Sigmoid colon (tissue), 6 donors: ENCODE measurements at regions not wholly inside any gene's neighbourhood (a gene's known extent, or its start where the extent isn't known, plus 50 kb on each side); places are given as distances from the start of the nearest gene placed in this dataset.

ENCODE experiments used
- DNase-seq: peaks from one replicate; pipeline ENCODE4 v3.0.0-alpha.2; 2019
- H3K27ac ChIP-seq, 4 donors: fragments of 200-600 bp; sonication (generic); one replicate each; pipeline ENCODE4 v1.5.1; 2016 to 2019; ENCODE audit warnings: mild to moderate bottlenecking in 1 of 4
- H3K27me3 ChIP-seq, 3 donors: fragments of 200-600 bp; sonication (generic); one replicate each; pipeline ENCODE4 v1.5.1; 2019; ENCODE audit warnings: mild to moderate bottlenecking in 1 of 3
- H3K36me3 ChIP-seq, 4 donors: fragments of 200-600 bp; sonication (generic); one replicate each; pipeline ENCODE4 v1.5.1; 2016 to 2019
- H3K4me1 ChIP-seq, 4 donors: fragments of 200-600 bp; sonication (generic); one replicate each; pipeline ENCODE4 v1.5.1; 2017 to 2019
- H3K4me3 ChIP-seq, 4 donors: fragments of 200-600 bp; sonication (generic); one replicate each; pipeline ENCODE4 v1.5.1; 2017 to 2019; ENCODE audit warnings: mild to moderate bottlenecking in 2 of 4, moderate library complexity in 1 of 4
- H3K9me3 ChIP-seq, 4 donors: fragments of 200-600 bp in 3 of 4; sonication (generic) in 3 of 4; one replicate each; pipeline versions ENCODE4 v1.5.1 to v1.6.1; 2013 to 2019
- EP300 ChIP-seq, 4 donors: sonication (generic); formaldehyde crosslinking; IDR thresholded peaks; one replicate each; pipeline ENCODE4 v1.6.1; 2017; ENCODE audit warnings: antibody characterized with exemption in 4 of 4
- POLR2A ChIP-seq, 2 donors: fragments of 450-650 bp; IDR thresholded peaks; one replicate each; pipeline ENCODE4 v1.6.1; 2016; ENCODE audit warnings: antibody characterized with exemption in 2 of 2, mild to moderate bottlenecking in 2 of 2, moderate library complexity in 2 of 2
- POLR2AphosphoS5 ChIP-seq, 4 donors: sonication (generic); formaldehyde crosslinking; IDR thresholded peaks; one replicate each; pipeline ENCODE4 v1.6.1; 2017; ENCODE audit warnings: antibody characterized with exemption in 4 of 4
- WGBS, 2 donors: extraction: QIAGEN DNeasy Blood & Tissue Kit; methylation state at CpG; one replicate each; pipeline ENCODE4 v1.1.7; 2013; 5-methylcytosine and 5-hydroxymethylcytosine counted together
- intact Hi-C: fragments of 100-400 bp; cut with DNase I; formaldehyde crosslinking; loops from one replicate; pipeline ENCODE4 v1.15.1; 2023
- TF ChIP-seq, protein P1 (sequence below), 4 experiments: fragments of 450-650 bp in 3 of 4; fragments of 200-600 bp in 1 of 4; IDR thresholded peaks; one replicate each; pipeline ENCODE4 v1.5.1; 2016 to 2019; ENCODE audit warnings: antibody characterized with exemption in 4 of 4, mild to moderate bottlenecking in 3 of 4, moderate library complexity in 2 of 4
- donor health status: healthy with polysubstance abuse.
- donor health status: healthy.

DNA sequence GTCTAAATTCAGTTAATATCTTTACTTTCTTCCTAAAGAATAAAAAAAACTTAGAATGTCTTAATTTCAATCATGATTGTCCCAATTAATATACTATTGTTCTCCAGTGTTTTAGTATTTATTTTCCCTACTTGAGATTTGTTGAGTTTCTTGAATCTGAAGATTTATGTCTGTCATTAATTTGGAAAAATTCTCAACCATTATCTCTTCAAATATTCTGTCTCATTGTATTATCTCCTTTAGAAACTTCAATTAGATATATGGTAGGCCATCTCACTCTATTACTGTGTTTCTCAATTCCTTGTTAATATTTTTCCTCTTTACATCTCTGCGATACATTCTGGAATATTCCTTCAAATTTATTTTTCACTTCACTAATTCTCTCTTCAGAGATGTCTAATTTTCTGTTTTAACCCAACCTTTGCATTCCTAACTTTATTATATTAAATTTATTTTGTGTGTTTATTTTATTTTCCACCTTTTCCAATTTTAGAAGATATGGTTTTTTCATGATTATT is 268.6 kb downstream of the QKI start:
- no peak overlapping the region for H3K4me3 ChIP-seq
- WGBS, 2 donors = 97 to 99% methylated on average over 1 of the region's 1 CpG
- no peaks in the 10 kb centered on the region for H3K4me1 ChIP-seq
- no peak overlapping the region for H3K27ac ChIP-seq
- no peaks in the 10 kb centered on the region for H3K27me3 ChIP-seq
- no peaks in the 10 kb centered on the region for H3K36me3 ChIP-seq
- intact Hi-C loops = no loop called here
- no peaks in the 10 kb centered on the region for H3K9me3 ChIP-seq
- TF ChIP-seq POLR2A (IDR thresholded peaks at IDR 0.05) (no peak), POLR2AphosphoS5 (IDR thresholded peaks at IDR 0.05) (no peak), EP300 (IDR thresholded peaks at IDR 0.05) (no peak)
- TF ChIP-seq, protein P1, sequence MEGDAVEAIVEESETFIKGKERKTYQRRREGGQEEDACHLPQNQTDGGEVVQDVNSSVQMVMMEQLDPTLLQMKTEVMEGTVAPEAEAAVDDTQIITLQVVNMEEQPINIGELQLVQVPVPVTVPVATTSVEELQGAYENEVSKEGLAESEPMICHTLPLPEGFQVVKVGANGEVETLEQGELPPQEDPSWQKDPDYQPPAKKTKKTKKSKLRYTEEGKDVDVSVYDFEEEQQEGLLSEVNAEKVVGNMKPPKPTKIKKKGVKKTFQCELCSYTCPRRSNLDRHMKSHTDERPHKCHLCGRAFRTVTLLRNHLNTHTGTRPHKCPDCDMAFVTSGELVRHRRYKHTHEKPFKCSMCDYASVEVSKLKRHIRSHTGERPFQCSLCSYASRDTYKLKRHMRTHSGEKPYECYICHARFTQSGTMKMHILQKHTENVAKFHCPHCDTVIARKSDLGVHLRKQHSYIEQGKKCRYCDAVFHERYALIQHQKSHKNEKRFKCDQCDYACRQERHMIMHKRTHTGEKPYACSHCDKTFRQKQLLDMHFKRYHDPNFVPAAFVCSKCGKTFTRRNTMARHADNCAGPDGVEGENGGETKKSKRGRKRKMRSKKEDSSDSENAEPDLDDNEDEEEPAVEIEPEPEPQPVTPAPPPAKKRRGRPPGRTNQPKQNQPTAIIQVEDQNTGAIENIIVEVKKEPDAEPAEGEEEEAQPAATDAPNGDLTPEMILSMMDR (IDR thresholded peaks at IDR 0.05) = no peak
- no peak for DNase-seq

DNA sequence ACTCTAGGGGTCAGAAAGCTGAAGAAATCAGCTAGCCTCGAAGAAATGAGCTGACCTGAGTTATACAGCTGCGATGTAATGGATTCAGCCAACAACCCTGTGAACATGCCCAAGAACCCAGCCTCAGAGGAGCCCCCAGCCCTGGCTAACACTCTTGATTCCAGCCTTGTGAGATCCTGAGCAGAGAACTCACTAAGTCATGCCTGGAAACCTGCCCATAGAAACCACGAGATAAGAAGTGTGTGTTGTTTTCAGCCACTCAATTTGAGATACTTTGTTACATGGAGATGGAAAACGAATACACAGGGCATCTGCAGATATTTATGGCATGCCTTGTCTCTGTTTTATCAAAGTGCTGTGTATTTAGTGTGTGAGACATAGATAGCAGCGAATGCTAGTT is 265.2 kb downstream of the QKI start:
- TF ChIP-seq POLR2AphosphoS5 (IDR thresholded peaks at IDR 0.05) = no peak
- no peak for TF ChIP-seq POLR2A (IDR thresholded peaks at IDR 0.05)
- TF ChIP-seq, protein P1 (IDR thresholded peaks at IDR 0.05) = no peak
- TF ChIP-seq EP300 (IDR thresholded peaks at IDR 0.05) = no peak
- Histone ChIP-seq H3K36me3 (no peaks in the 10 kb centered on the region), H3K9me3 (no peaks in the 10 kb centered on the region), H3K4me1 (no peaks in the 10 kb centered on the region), H3K4me3 (no peak overlapping the region), H3K27me3 (no peaks in the 10 kb centered on the region), H3K27ac (no peak overlapping the region)
- DNase-seq = no peak
- intact Hi-C loops = no loop called here
- WGBS, 2 donors = 45 to 67% methylated on average over 5 of the region's 5 CpGs

DNA sequence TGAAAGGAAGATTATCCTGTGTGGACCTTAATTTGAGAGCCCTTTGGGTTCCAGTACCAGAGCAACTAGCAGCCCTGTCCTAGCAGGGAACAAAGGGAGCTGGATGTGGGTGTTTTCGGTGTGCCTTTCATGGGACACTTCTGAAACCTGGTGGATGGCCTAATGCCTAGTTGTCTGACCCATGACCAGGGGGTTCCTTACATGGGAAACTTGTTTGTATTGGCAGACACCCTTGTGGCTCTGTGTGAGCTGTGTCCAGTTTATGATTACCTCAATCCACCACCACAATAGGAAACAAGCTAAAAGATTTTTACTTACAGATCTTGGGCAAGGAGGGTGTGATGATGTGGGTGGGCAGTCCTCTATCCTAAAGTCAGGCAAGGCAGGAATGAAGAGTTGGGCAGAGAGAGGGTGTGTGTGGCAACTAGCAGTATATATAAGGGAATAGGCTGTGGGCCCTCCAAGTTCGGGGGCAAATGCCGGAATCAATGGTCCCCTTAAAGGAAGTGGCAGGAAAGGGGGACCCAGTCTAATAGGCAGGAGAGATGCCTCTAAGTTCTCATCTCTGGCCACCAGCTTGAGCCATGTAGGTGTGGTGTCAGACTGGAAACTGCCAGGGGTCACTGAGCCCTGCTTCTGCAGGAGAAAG is 264.6 kb downstream of the QKI start:
- Histone ChIP-seq H3K27me3 (no peaks in the 10 kb centered on the region), H3K4me3 (no peak overlapping the region), H3K9me3 (no peaks in the 10 kb centered on the region), H3K4me1 (no peaks in the 10 kb centered on the region), H3K27ac (no peak overlapping the region), H3K36me3 (no peaks in the 10 kb centered on the region)
- WGBS, 2 donors = 92 to 94% methylated on average over 3 of the region's 3 CpGs
- DNase-seq = no peak
- intact Hi-C loops = no loop called here
- TF ChIP-seq POLR2A (IDR thresholded peaks at IDR 0.05) (no peak), EP300 (IDR thresholded peaks at IDR 0.05) (no peak), POLR2AphosphoS5 (IDR thresholded peaks at IDR 0.05) (no peak)
- TF ChIP-seq, protein P1 (IDR thresholded peaks at IDR 0.05) = no peak

DNA sequence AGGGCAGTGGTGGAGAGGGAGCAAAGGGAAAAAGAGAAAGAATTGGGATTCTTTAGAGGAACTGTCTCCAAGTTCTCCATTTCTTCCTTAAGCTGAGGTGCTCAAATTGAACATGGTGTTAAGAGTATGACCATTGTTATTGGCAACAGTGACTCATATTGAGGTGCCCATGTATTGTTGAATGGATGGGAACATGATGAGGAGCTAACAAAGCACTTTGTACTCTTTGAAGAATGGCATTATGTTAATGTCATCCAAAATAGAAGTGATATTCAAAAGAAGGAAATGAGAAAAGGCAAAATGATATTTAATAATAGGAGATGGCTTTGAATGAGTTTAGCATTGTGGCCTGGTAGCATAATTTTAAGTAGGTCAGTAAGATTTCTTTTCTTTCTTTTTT is 261.1 kb downstream of the QKI start:
- DNase-seq = no peak
- Histone ChIP-seq H3K4me1 (no peaks in the 10 kb centered on the region), H3K27ac (no peak overlapping the region), H3K36me3 (no peaks in the 10 kb centered on the region), H3K27me3 (no peaks in the 10 kb centered on the region), H3K9me3 (no peaks in the 10 kb centered on the region), H3K4me3 (no peak overlapping the region)
- TF ChIP-seq, protein P1 (IDR thresholded peaks at IDR 0.05) = no peak
- TF ChIP-seq POLR2A (IDR thresholded peaks at IDR 0.05) = no peak
- intact Hi-C loops = no loop called here

DNA sequence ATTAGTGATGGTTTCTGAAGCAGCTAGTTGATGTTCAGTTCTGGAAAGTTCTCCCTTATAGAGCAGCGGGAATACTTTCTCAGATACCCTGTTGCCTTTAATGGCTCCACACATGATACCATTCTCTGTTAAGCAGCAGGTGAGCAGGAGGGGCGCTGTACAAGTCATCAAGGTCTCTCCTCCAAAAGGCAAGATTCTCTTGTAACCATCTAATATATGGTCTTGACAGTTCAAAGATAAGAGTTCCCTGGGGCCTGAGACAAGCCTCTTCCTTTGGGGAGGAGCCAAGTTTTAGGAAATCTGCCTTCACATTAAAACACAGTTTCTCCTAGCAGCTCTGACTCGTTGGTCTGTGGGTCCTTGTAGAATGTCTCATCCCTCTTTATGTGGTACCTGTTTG is 258.2 kb downstream of the QKI start:
- Histone ChIP-seq H3K9me3 (no peaks in the 10 kb centered on the region), H3K36me3 (no peaks in the 10 kb centered on the region), H3K4me1 (no peaks in the 10 kb centered on the region), H3K4me3 (no peak overlapping the region), H3K27ac (no peak overlapping the region), H3K27me3 (no peaks in the 10 kb centered on the region)
- DNase-seq = no peak
- intact Hi-C loops = no loop called here
- TF ChIP-seq, protein P1 (IDR thresholded peaks at IDR 0.05) = no peak
- TF ChIP-seq EP300 (IDR thresholded peaks at IDR 0.05) = no peak
- no peak for TF ChIP-seq POLR2AphosphoS5 (IDR thresholded peaks at IDR 0.05)
- TF ChIP-seq POLR2A (IDR thresholded peaks at IDR 0.05) = no peak
- WGBS, 2 donors = 59 to 77% methylated on average over 3 of the region's 3 CpGs
